ENCODE measurements at regions not wholly inside any gene's neighbourhood (a gene's known extent, or its start where the extent isn't known, plus 50 kb on each side); places are given as distances from the start of the nearest gene placed in this dataset.

DNA sequence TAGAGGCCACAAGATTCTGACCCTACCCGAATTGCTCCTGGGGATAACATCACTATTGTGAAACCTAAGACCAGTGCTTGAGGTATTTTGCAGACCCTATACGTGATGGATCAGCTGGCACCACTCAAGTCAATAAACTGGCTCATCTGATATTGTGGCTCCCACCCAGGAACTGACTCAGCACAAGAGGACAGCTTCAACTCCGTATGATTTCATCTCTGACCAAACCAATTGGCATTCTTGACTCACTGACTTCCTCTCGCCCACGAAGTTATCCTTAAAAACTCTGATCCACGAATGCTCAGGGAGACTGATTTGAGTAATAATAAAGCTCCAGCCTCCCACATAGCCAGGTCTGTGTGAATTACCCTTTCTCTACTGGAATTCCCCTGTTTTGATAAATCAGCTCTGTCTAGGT is 1036.1 kb upstream of the TMEM132C start:
- TF ChIP-seq, protein P1, sequence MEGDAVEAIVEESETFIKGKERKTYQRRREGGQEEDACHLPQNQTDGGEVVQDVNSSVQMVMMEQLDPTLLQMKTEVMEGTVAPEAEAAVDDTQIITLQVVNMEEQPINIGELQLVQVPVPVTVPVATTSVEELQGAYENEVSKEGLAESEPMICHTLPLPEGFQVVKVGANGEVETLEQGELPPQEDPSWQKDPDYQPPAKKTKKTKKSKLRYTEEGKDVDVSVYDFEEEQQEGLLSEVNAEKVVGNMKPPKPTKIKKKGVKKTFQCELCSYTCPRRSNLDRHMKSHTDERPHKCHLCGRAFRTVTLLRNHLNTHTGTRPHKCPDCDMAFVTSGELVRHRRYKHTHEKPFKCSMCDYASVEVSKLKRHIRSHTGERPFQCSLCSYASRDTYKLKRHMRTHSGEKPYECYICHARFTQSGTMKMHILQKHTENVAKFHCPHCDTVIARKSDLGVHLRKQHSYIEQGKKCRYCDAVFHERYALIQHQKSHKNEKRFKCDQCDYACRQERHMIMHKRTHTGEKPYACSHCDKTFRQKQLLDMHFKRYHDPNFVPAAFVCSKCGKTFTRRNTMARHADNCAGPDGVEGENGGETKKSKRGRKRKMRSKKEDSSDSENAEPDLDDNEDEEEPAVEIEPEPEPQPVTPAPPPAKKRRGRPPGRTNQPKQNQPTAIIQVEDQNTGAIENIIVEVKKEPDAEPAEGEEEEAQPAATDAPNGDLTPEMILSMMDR (IDR thresholded peaks at IDR 0.05): no peak
- no peak for TF ChIP-seq POLR2A (IDR thresholded peaks at IDR 0.05)
